Suprapubic skin (tissue), 4 donors: ENCODE measurements at regions not wholly inside any gene's neighbourhood (a gene's known extent, or its start where the extent isn't known, plus 50 kb on each side); places are given as distances from the start of the nearest gene placed in this dataset.

Experiments
- DNase-seq, 2 donors: peaks; one replicate each; pipeline ENCODE4 v3.0.0-alpha.2; 2019; ENCODE audit warnings: low spot score in 2 of 2
- H3K27ac ChIP-seq: fragments of 200-600 bp; sonication (generic); one replicate; pipeline ENCODE4 v1.5.1; 2019
- H3K27me3 ChIP-seq: fragments of 200-600 bp; sonication (generic); one replicate; pipeline ENCODE4 v1.5.1; 2019
- H3K36me3 ChIP-seq: fragments of 200-600 bp; sonication (generic); one replicate; pipeline ENCODE4 v1.5.1; 2019
- H3K4me1 ChIP-seq: fragments of 200-600 bp; sonication (generic); one replicate; pipeline ENCODE4 v1.5.1; 2019
- H3K4me3 ChIP-seq: fragments of 200-600 bp; sonication (generic); one replicate; pipeline ENCODE4 v1.5.1; 2019; ENCODE audit warnings: mild to moderate bottlenecking
- H3K9me3 ChIP-seq: fragments of 200-600 bp; sonication (generic); one replicate; pipeline ENCODE4 v1.5.1; 2019
- CTCF ChIP-seq, 2 donors: fragments of 200-600 bp in 1 of 2; fragments of 450-650 bp in 1 of 2; sonication (generic) in 1 of 2; IDR thresholded peaks; one replicate each; pipeline ENCODE4 v1.5.1; 2016 to 2019; ENCODE audit warnings: antibody characterized with exemption in 2 of 2, mild to moderate bottlenecking in 1 of 2, moderate library complexity in 1 of 2
- EP300 ChIP-seq: sonication (generic); formaldehyde crosslinking; IDR thresholded peaks from one replicate; pipeline ENCODE4 v1.6.1; 2017; ENCODE audit warnings: antibody characterized with exemption
- POLR2A ChIP-seq, 2 donors: fragments of 450-650 bp; IDR thresholded peaks; one replicate each; pipeline ENCODE4 v1.6.1; 2017; ENCODE audit warnings: antibody characterized with exemption in 2 of 2, mild to moderate bottlenecking in 2 of 2, moderate library complexity in 2 of 2
- POLR2AphosphoS5 ChIP-seq, 3 donors: sonication (generic); formaldehyde crosslinking; IDR thresholded peaks; one replicate each; pipeline ENCODE4 v1.6.1; 2017; ENCODE audit warnings: antibody characterized with exemption in 3 of 3
- WGBS: methylation state at CpG from one replicate; pipeline ENCODE4 v1.1.5; 2018; 5-methylcytosine and 5-hydroxymethylcytosine counted together

GRCh38 chr4:19756661-19757060 is 495.0 kb upstream of the SLIT2 start:
- H3K4me1 ChIP-seq: no peaks in the 10 kb centered on the region
- no peaks in the 10 kb centered on the region for H3K9me3 ChIP-seq
- no peaks in the 10 kb centered on the region for H3K27me3 ChIP-seq
- WGBS: 88% methylated on average over 2 of the region's 2 CpGs
- TF ChIP-seq EP300 (no peak), POLR2A (IDR thresholded peaks at IDR 0.05) (no peak), CTCF (IDR thresholded peaks at IDR 0.05) (no peak), POLR2AphosphoS5 (IDR thresholded peaks at IDR 0.05) (no peak)
- DNase-seq: no peak
- no peaks in the 10 kb centered on the region for H3K36me3 ChIP-seq
- no peak overlapping the region for H3K4me3 ChIP-seq
- no peak overlapping the region for H3K27ac ChIP-seq

- WGBS: 80% methylated on average over 1 of the region's 1 CpG
- Histone ChIP-seq H3K36me3 (no peaks in the 10 kb centered on the region), H3K9me3 (no peaks in the 10 kb centered on the region), H3K27ac (no peak overlapping the region), H3K4me3 (no peak overlapping the region), H3K27me3 (no peaks in the 10 kb centered on the region), H3K4me1 (peaks cover 5% of the 10 kb centered on the region)
- TF ChIP-seq POLR2AphosphoS5 (IDR thresholded peaks at IDR 0.05): no peak
- TF ChIP-seq CTCF (IDR thresholded peaks at IDR 0.05): no peak
- no peak for TF ChIP-seq POLR2A (IDR thresholded peaks at IDR 0.05)
- TF ChIP-seq EP300: no peak
- no peak for DNase-seq
Observed at GRCh38 chr4:19752599-19752998, 499.1 kb upstream of the SLIT2 start.

GRCh38 chr4:19748519-19749479 is 502.9 kb upstream of the SLIT2 start:
- DNase-seq: peak in 1 of 2 donors; percentile 69
- no peak for TF ChIP-seq CTCF (IDR thresholded peaks at IDR 0.05)
- peak in 1 of 3 donors; percentile 40 for TF ChIP-seq POLR2AphosphoS5 (IDR thresholded peaks at IDR 0.05)
- Histone ChIP-seq H3K27ac (peak overlapping the region; percentile 44), H3K27me3 (no peaks in the 10 kb centered on the region), H3K36me3 (no peaks in the 10 kb centered on the region), H3K4me1 (peaks cover 5% of the 10 kb centered on the region), H3K9me3 (no peaks in the 10 kb centered on the region), H3K4me3 (no peak overlapping the region)
- 52% methylated on average over 3 of the region's 3 CpGs for WGBS

GRCh38 chr4:19746377-19746776 is 505.3 kb upstream of the SLIT2 start:
- H3K4me3 ChIP-seq: no peak overlapping the region
- no peak overlapping the region for H3K27ac ChIP-seq
- DNase-seq: no peak
- peaks cover 5% of the 10 kb centered on the region for H3K4me1 ChIP-seq
- no peaks in the 10 kb centered on the region for H3K36me3 ChIP-seq
- no peaks in the 10 kb centered on the region for H3K9me3 ChIP-seq
- no peaks in the 10 kb centered on the region for H3K27me3 ChIP-seq
- TF ChIP-seq POLR2AphosphoS5 (IDR thresholded peaks at IDR 0.05): no peak
- TF ChIP-seq POLR2A (IDR thresholded peaks at IDR 0.05): no peak
- TF ChIP-seq EP300: no peak
- no peak for TF ChIP-seq CTCF (IDR thresholded peaks at IDR 0.05)
- 71% methylated on average over 2 of the region's 2 CpGs for WGBS

- Histone ChIP-seq H3K27ac (no peak overlapping the region), H3K9me3 (no peaks in the 10 kb centered on the region), H3K4me3 (no peak overlapping the region), H3K4me1 (no peaks in the 10 kb centered on the region), H3K36me3 (no peaks in the 10 kb centered on the region), H3K27me3 (no peaks in the 10 kb centered on the region)
- no peak for TF ChIP-seq POLR2AphosphoS5 (IDR thresholded peaks at IDR 0.05)
- TF ChIP-seq EP300: no peak
- TF ChIP-seq CTCF (IDR thresholded peaks at IDR 0.05): no peak
- TF ChIP-seq POLR2A (IDR thresholded peaks at IDR 0.05): no peak
- DNase-seq: no peak
- WGBS: 91% methylated on average over 2 of the region's 2 CpGs
Observed at GRCh38 chr4:19743115-19743638, 508.5 kb upstream of the SLIT2 start.
